MM.1S (cell line): ENCODE measurements at regions not wholly inside any gene's neighbourhood (a gene's known extent, or its start where the extent isn't known, plus 50 kb on each side); places are given as distances from the start of the nearest gene placed in this dataset.

Experiments used
- DNase-seq: peaks from one replicate; pipeline ENCODE4 v3.0.0-alpha.2; 2015
- H2AFZ ChIP-seq: fragments of 300-600 bp; sonication (generic); 2 replicates; pipeline ENCODE4 v1.6.0; 2016; ENCODE audit warnings: antibody characterized with exemption, low read length
- H3F3A ChIP-seq: fragments of 300-600 bp; sonication (generic); 2 replicates; pipeline ENCODE4 v1.6.1; 2016; ENCODE audit warnings: mild to moderate bottlenecking, antibody characterized with exemption, low read length, moderate library complexity, mixed read lengths; ENCODE audit not compliant: insufficient read depth
- H3K27ac ChIP-seq: fragments of 300-600 bp; sonication (generic); 2 replicates; pipeline ENCODE4 v1.5.1; 2016; ENCODE audit warnings: mild to moderate bottlenecking, low read length
- H3K27me3 ChIP-seq: fragments of 300-600 bp; sonication (generic); replicated peaks from 2 replicates; pipeline ENCODE4 v1.6.0; 2016; ENCODE audit warnings: low read length; ENCODE audit not compliant: insufficient read depth
- H3K36me3 ChIP-seq: fragments of 300-600 bp; sonication (generic); replicated peaks from 2 replicates; pipeline ENCODE4 v1.6.1; 2016; ENCODE audit warnings: mild to moderate bottlenecking, low read length, mixed read lengths; ENCODE audit not compliant: insufficient read depth
- H3K4me1 ChIP-seq: fragments of 300-600 bp; sonication (generic); 2 replicates; pipeline ENCODE4 v1.6.1; 2016; ENCODE audit warnings: low read length, mixed read lengths
- H3K4me2 ChIP-seq: fragments of 300-600 bp; sonication (generic); 2 replicates; pipeline ENCODE4 v1.6.0; 2016; ENCODE audit warnings: low read depth, low read length
- H3K4me3 ChIP-seq: fragments of 300-600 bp; sonication (generic); 2 replicates; pipeline ENCODE4 v1.5.1; 2016; ENCODE audit warnings: low read length, mixed read lengths
- H3K79me2 ChIP-seq: fragments of 300-600 bp; sonication (generic); 2 replicates; pipeline ENCODE4 v1.6.1; 2016; ENCODE audit warnings: mixed run types, low read length, mixed read lengths
- H3K9ac ChIP-seq: fragments of 300-600 bp; sonication (generic); 2 replicates; pipeline ENCODE4 v1.6.1; 2016; ENCODE audit warnings: low read length, mixed read lengths
- H3K9me2 ChIP-seq: fragments of 300-600 bp; sonication (generic); replicated peaks from 2 replicates; pipeline ENCODE4 v1.6.1; 2016; ENCODE audit warnings: mild to moderate bottlenecking, low read length, mixed read lengths; ENCODE audit not compliant: insufficient read depth
- H3K9me3 ChIP-seq: fragments of 300-600 bp; sonication (generic); replicated peaks from 2 replicates; pipeline ENCODE4 v1.6.1; 2016; ENCODE audit warnings: mild to moderate bottlenecking, low read length, mixed read lengths; ENCODE audit not compliant: insufficient read depth
- H4K20me1 ChIP-seq: fragments of 300-600 bp; sonication (generic); 2 replicates; pipeline ENCODE4 v1.6.1; 2016; ENCODE audit warnings: mild to moderate bottlenecking, low read length, moderate library complexity, mixed read lengths; ENCODE audit not compliant: insufficient read depth
- CTCF ChIP-seq: fragments of 300-600 bp; sonication (generic); IDR thresholded peaks from 2 replicates; pipeline ENCODE4 v1.5.1; 2016; ENCODE audit warnings: antibody characterized with exemption, low read length, mixed read lengths
- EZH2 ChIP-seq: fragments of 300-600 bp; sonication (generic); optimal IDR thresholded peaks from 2 replicates; pipeline ENCODE3; 2017; ENCODE audit warnings: low read depth, mild to moderate bottlenecking, antibody characterized with exemption, low read length, mixed read lengths
- EZH2phosphoT487 ChIP-seq: fragments of 300-600 bp; sonication (generic); IDR thresholded peaks from 2 replicates; pipeline ENCODE4 v1.6.1; 2018; ENCODE audit warnings: antibody characterized with exemption, low read length

GRCh38 chr14:53389202-53389601 lies 236.1 kb upstream of the DDHD1 start:
- H3K27me3 ChIP-seq = no peaks in the 10 kb centered on the region
- H2AFZ ChIP-seq = no peak overlapping the region
- no peak overlapping the region for H3K9ac ChIP-seq
- no peak overlapping the region for H3K27ac ChIP-seq
- no peaks in the 10 kb centered on the region for H3F3A ChIP-seq
- H3K4me3 ChIP-seq = no peak overlapping the region
- no peaks in the 10 kb centered on the region for H3K9me2 ChIP-seq
- no peak overlapping the region for H3K4me2 ChIP-seq
- H3K9me3 ChIP-seq = no peaks in the 10 kb centered on the region
- H4K20me1 ChIP-seq = no peaks in the 10 kb centered on the region
- TF ChIP-seq EZH2phosphoT487 (no peak), CTCF (no peak), EZH2 (no peak)
- H3K79me2 ChIP-seq = no peaks in the 10 kb centered on the region
- no peaks in the 10 kb centered on the region for H3K36me3 ChIP-seq
- no peaks in the 10 kb centered on the region for H3K4me1 ChIP-seq
- no peak for DNase-seq

- Histone ChIP-seq H3F3A (no peaks in the 10 kb centered on the region), H4K20me1 (no peaks in the 10 kb centered on the region), H2AFZ (no peak overlapping the region), H3K9ac (no peak overlapping the region), H3K36me3 (no peaks in the 10 kb centered on the region), H3K4me1 (no peaks in the 10 kb centered on the region), H3K27ac (no peak overlapping the region), H3K9me3 (no peaks in the 10 kb centered on the region), H3K79me2 (no peaks in the 10 kb centered on the region), H3K4me3 (no peak overlapping the region), H3K27me3 (no peaks in the 10 kb centered on the region), H3K9me2 (no peaks in the 10 kb centered on the region), H3K4me2 (no peak overlapping the region)
- no peak for DNase-seq
- TF ChIP-seq CTCF = no peak
- TF ChIP-seq EZH2 = no peak
- no peak for TF ChIP-seq EZH2phosphoT487
Measured at GRCh38 chr14:53386362-53386761, 233.2 kb upstream of the DDHD1 start.

GRCh38 chr14:53384536-53384935 lies 231.4 kb upstream of the DDHD1 start:
- Histone ChIP-seq H3K9ac (no peak overlapping the region), H3K36me3 (no peaks in the 10 kb centered on the region), H3K4me2 (no peak overlapping the region), H3K27ac (no peak overlapping the region), H3K9me2 (no peaks in the 10 kb centered on the region), H3K4me1 (no peaks in the 10 kb centered on the region), H3K27me3 (no peaks in the 10 kb centered on the region), H4K20me1 (no peaks in the 10 kb centered on the region), H2AFZ (no peak overlapping the region), H3K4me3 (no peak overlapping the region), H3F3A (no peaks in the 10 kb centered on the region), H3K9me3 (no peaks in the 10 kb centered on the region), H3K79me2 (no peaks in the 10 kb centered on the region)
- no peak for DNase-seq
- no peak for TF ChIP-seq CTCF
- no peak for TF ChIP-seq EZH2
- no peak for TF ChIP-seq EZH2phosphoT487

GRCh38 chr14:53384073-53384472 lies 230.9 kb upstream of the DDHD1 start:
- Histone ChIP-seq H3F3A (no peaks in the 10 kb centered on the region), H3K4me2 (no peak overlapping the region), H3K9me3 (no peaks in the 10 kb centered on the region), H3K9ac (no peak overlapping the region), H3K79me2 (no peaks in the 10 kb centered on the region), H3K36me3 (no peaks in the 10 kb centered on the region), H3K4me3 (no peak overlapping the region), H4K20me1 (no peaks in the 10 kb centered on the region), H3K27me3 (no peaks in the 10 kb centered on the region), H2AFZ (no peak overlapping the region), H3K9me2 (no peaks in the 10 kb centered on the region), H3K4me1 (no peaks in the 10 kb centered on the region), H3K27ac (no peak overlapping the region)
- TF ChIP-seq CTCF (no peak), EZH2phosphoT487 (no peak)
- DNase-seq = no peak
